ENCODE measurements at regions not wholly inside any gene's neighbourhood (a gene's known extent, or its start where the extent isn't known, plus 50 kb on each side); places are given as distances from the start of the nearest gene placed in this dataset.
"Not testable (repeated sequence)": the region's sequence is repeated elsewhere in the genome, so short reads cannot be mapped to it uniquely, and the experiment has no call there.

DNA sequence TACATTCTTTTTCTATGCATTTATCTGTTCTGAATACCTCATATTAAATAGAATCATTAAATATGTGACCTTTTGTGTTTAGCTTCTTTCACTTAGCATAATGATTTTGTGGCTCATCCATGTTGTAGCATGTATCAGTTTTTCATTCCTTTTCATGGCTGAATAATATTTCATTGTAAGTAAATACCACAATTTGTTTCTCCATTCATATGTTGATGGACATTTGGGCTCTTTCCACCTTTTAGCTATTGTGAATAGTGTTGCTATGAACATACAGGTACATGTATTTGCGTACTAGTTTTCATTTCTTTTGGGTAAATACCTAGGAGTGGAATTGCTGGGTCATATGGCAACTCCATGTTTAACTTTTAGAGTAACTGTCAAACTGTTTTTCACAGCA, 85.1 kb downstream of the GNL3L start:
- DNase-seq, result no peak

DNA sequence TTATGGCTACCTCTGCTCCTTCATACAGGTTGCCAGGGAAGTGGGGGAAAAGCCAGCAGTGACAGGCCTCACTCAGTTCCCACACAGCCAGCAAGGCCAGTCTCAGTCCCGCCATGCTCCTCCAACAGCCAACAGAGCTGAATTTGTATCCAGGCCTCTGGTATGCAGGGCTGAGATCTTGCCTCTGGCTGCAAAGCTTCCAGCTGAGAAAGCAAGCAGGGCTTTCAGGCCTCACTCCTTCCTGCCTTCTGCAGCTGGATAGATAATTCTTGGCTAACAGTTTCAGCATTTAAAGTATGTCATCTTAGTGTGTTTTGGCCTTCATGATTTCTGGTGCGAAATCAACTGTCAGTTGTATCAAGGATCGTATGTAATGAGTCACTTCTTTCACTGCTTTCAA, 103.6 kb downstream of the GNL3L start:
- DNase-seq, result no peak

DNA sequence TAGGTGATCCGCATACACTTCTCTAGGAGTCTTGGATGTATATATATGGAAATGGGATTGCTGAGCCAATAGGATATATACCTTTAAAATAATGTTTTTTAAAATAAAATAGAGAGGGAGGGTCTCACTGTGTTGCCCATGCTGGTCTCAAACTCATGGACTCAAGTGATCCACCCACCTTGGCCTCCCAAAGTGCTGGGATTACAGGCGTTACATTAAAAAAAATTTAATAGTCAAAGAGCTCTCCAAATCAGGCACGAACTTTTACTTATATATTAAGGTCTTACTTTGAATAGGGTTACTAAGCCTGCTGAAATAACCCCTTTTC, 109.0 kb downstream of the GNL3L start:
- no peak for DNase-seq

DNA sequence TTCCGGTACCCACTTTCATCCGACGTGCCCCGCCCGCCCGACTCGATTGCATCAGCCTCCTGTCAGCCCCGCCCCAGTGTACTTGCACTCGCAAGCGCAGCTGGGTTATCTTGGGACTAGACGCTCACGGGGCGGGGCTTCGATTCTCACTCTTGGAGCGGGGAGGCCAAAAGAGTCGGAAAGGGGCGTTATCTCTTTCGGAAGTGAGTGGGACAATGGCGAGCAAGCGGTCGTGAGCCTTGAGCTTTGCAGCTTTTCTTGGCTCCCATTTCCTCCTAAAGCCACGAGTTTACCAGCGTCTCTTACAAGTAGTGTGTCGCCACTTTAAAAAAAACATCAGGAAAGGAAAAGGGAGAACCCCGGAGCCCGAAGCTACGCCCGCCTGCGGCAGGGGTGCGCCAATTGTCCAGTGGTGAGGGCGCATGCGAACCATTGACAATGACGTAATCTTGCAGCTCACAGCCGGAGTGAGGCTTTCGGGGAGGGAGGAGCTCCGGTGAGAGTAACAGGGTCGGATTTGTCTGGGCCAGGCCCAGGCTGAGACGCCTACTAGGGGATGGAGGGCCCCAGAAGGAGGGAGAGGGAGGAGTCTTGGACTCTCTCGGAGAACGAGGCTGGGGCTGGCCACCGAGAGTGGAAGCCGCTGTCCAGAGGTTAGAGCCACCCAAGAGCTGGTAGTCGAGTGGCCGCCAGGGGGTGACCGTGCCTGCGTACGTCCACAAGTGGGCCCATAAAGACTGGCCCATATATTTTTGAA, 109.5 kb downstream of the GNL3L start:
- DNase-seq, result peak; percentile 92

DNA sequence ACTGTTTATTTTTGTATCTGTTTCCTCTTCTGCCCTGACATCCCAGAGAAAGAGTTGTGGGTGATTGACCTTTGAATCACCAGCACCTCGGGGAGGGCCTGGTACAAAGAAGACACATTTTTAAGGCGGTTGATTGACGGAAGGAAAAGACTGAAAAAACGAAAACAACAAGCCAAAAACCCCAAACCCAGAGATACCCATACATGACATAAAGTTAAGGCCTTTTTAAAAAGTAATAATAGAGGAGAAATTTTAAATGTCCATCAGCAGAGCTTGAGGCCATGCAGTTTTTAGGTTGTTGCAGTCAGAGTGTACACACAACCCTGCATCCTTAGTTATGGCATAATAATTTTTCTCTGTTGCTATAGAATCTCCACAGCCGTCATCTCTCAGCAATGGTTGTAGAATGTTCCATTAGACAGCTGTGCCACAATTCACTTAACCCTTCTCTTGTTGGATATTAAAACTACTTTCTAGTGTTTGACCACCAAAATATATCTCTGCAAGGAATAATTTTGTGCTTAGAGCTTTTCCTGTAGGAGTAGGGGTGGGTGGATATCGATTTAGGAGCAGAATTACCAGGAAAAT, 110.2 kb downstream of the GNL3L start:
- no peak for DNase-seq

DNA sequence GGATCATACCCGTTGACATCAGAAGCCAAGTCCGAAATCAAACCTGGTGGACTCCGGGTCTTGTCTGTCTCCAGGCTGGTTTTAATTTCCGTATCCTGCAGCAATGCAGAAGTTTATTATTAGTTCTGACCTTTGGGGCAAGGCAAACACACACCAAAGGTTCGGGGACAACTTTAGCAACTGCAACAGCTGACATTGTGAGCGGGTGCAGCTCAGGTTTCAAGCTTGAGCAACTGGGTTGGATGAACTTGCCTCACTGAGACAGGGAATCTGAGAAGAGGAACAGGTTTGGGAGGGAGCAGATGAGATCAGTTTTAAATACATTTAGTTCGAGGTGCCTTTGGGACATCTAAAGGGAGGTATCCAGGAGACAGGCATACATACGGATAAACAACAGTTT, 110.7 kb downstream of the GNL3L start:
- no peak for DNase-seq

DNA sequence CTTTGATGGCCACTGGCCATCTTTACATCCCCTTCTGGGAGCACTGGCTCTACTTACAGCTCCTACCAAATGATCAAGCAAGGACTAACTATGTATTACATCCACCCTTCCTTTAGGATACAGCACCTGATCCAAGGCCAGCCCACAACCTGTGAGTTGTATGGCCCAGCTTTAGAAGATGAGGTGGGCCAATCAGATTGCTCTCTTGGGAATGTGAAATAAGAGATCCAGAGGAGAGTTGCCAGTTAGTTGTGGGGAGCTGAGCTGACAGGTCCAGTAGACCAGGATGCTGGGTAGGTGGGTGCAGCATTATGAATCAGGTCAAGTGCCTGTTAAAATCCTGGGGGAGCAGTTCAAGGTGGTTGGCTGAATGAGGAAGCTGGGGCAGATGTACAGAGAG, 111.5 kb downstream of the GNL3L start:
- DNase-seq, result no peak

DNA sequence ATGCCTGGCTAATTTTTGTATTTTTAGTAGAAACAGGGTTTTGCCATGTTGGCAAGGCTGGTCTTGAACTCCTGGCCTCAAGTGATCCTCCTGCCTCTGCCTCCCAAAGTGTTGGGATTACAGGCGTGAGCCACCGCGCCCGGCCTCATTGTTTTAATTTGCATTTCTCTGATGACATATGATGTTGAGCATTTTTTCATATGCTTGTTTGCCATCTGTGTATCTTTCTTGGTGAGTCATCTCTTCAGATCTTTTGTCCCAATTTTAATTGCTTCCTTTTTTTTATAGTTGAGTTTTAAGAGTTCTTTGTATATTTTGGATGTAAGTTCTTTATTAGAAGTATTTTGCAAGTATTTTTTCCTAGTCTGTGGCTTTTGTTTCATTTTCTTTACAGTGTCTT, 117.6 kb downstream of the GNL3L start:
- DNase-seq, result not testable (repeated sequence)

DNA sequence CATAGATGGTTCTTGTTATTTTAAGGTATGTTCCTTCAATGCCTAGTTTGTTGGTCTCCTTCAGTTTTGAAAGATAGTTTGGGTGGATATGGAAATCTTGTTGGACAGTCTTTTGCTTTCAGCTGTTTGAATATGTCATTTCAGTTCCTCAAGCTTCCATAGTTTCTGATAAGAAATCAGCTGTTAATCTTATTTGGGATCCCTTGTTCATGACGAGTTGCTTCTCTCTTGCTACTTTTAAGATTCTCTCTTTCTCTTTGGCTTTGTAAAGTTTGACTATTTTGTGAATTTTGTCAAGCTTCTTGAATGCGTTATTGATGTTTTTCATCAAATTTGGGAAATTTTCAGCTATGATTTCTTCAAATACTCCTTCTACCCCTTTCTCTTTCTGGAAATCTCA, 129.5 kb downstream of the GNL3L start:
- DNase-seq, result no peak

DNA sequence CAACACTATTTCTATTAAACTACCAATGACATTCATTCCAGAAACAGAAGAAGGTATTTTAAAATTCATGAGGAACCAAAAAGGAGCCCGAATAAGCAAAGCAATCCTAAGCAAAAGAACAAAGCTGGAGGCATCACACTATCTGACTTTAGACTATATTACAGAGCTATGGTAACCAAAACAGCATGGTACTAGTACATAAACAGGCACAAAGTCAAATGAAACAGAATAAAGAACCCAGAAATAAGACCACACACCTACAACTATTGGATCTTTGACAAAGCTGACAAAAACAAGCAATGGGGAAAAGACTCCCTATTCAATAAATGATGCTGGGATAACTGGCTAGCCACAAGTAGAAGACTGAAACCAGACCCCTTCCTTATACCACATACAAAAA, 122.3 kb downstream of the ITIH6 start:
- DNase-seq, result no peak

DNA sequence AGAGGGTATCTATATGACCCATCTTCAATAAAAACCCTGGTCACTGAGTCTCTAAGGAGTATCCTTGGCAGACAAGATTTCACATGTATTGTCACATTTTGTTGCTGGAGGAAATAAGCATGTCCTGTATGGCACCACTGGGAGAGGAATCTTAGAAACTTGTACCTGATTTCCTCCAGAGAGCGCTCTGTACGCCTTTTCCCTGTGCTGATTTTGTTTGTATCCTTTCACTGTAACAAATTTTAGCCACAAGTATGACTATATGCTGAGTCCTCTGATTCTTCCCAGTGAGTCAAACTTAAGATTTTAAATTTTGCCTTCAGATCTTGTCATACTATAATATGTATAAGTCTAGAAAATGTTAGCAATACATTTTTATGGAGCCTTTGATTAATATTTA, 102.8 kb downstream of the ITIH6 start:
- no peak for DNase-seq

DNA sequence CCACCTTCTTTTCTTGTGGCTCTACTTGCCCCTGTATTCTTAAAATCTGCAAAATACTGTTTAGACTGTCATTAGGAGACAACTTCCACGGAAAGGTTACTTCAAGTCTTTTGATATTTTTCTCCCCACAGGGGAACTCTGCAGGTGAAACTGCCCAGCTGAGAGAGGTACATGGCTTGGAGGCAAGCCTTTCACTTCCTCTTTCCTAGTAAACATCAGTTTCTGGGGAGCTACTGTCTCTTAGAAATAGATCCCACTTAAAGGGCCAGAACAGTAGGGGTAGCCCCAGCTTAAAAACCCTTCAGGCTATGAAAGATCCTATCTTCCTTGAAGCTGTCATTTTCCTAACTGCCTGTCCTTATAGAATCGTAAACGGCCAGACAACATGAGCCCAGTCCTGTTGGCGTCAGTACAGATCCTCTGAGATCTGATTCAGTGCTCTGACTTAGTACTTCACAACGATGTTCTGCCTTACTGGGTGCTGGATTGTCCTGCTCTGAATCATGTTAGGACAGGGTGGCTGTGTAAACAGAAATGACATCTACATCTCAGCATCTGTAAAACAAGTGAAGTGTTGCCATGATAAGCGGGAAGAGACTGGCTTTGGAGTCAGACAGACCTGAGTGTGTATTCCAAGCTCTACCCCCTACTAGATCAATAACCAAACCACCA, 102.1 kb downstream of the ITIH6 start:
- no peak for DNase-seq

Data from activated CD8-positive, alpha-beta memory T cell treated with anti-CD3 and anti-CD28 coated beads, Interleukin-2, amount 50 U/mL, for 4 hours (primary cell).